Stimulated activated effector memory CD8-positive, alpha-beta T cell treated with anti-CD3 and anti-CD28 coated beads, Interleukin-12 subunit alpha, Interleukin-12 subunit beta, amount 100 ng/mL, for 72 hours (primary cell): ENCODE measurements at regions not wholly inside any gene's neighbourhood (a gene's known extent, or its start where the extent isn't known, plus 50 kb on each side); places are given as distances from the start of the nearest gene placed in this dataset.
A peak's percentile ranks its signal among the peaks of the same experiment; 100 is the strongest.

Experiments
- ATAC-seq: fragments of 150-1000 bp; cut with Tn5 transposase; 2 replicates; pipeline ENCODE4 v1.10.0; 2021
- DNase-seq, 2 donors: peaks; one replicate each; pipeline ENCODE4 v3.0.0; 2021 to 2022; ENCODE audit warnings: low spot score in 2 of 2
- H3K27ac Mint-ChIP-seq: one replicate; pipeline ENCODE4 v1.8.0; 2022; ENCODE audit warnings: mild to moderate bottlenecking, mixed read lengths
- H3K36me3 Mint-ChIP-seq: one replicate; pipeline ENCODE4 v1.8.0; 2022; ENCODE audit warnings: mild to moderate bottlenecking, mixed read lengths
- H3K4me1 Mint-ChIP-seq: one replicate; pipeline ENCODE4 v1.8.0; 2022; ENCODE audit warnings: mixed read lengths
- H3K4me3 Mint-ChIP-seq: one replicate; pipeline ENCODE4 v1.8.0; 2022; ENCODE audit warnings: mild to moderate bottlenecking, mixed read lengths
- H3K9me3 Mint-ChIP-seq: one replicate; pipeline ENCODE4 v1.8.0; 2022; ENCODE audit warnings: mixed read lengths

- no peak overlapping the region for H3K27ac Mint-ChIP-seq
- peaks cover 12% of the 10 kb centered on the region for H3K36me3 Mint-ChIP-seq
- peaks cover 96% of the 10 kb centered on the region for H3K4me1 Mint-ChIP-seq
- no peaks in the 10 kb centered on the region for H3K9me3 Mint-ChIP-seq
- peak overlapping the region; percentile 30 for H3K4me3 Mint-ChIP-seq
- ATAC-seq (peak; percentile 5), DNase-seq (no peak)
Measured at GRCh38 chr2:8309131-8309530, 372.7 kb upstream of the ID2 start.

DNA sequence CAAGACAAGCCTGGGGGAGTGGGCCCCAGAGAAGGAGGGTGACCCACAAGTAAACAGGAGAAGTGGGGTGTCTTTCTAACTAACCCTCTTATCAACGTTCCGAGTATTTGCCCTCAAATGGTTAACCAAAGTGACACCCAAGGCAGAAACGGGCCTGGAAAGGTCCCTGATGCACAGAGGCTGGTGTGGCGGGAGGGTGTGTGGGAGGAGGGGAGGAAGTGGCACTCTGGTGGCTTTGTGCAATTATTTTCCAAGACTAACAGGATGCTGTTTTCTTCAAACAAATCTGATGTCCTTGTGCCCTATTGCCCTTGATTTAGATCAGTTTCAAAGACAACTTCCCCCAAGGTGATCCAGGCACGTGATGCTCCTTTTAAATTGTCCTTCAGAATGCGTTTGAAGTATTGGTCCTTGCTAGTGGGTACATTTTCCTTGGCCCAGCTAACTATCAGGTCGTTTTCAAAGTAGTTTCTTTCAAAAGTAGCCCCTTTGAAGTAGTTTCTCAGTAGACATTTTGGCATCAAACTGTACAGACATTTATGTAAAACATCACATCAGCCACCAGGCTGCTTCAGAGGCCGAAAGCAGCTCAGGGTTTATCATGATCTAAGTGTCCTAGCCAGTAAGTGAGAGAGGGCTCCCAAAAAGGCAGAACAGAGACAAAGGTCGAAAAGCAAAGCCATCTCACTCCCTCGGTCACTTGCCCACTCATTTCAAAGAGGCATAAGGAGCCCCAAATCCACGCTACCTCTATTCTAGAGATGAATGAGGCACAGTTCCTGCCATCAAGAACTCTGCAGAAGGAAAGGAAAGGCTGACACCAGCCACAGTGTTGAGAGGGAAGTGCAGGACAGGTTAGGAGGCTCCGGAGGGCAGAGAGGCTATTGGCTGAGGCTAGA lies 371.1 kb upstream of the ID2 start:
- peak overlapping the region; percentile 53 for H3K4me3 Mint-ChIP-seq
- peaks cover 86% of the 10 kb centered on the region for H3K4me1 Mint-ChIP-seq
- H3K36me3 Mint-ChIP-seq = peaks cover 12% of the 10 kb centered on the region
- peak; percentile 72 for ATAC-seq
- DNase-seq = peak; percentile 41 to 67
- H3K27ac Mint-ChIP-seq = peak overlapping the region; percentile 83
- no peaks in the 10 kb centered on the region for H3K9me3 Mint-ChIP-seq

DNA sequence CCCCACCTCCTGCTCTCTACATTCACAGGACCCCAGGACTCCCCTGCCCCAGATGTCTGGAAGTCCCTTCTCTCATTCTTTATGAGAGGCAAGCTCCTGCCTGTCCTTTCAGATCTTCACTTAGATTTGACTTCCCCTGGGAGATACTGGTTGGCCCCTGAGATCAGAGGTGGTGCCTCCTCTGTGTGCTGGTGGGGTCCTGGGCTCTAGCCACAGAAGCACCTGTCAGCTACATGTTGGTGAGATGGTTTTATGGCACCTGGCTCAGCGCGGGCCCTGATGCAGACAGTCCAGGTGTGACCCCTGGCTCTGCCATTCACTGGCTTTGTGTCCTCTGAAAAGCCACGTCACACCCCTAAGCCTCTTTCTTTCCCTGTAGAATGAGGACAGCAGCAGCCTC lies 369.6 kb upstream of the ID2 start:
- Mint-ChIP-seq H3K9me3 (no peaks in the 10 kb centered on the region), H3K4me1 (peaks cover 84% of the 10 kb centered on the region), H3K27ac (peak overlapping the region; percentile 83), H3K4me3 (peak overlapping the region; percentile 53), H3K36me3 (peaks cover 12% of the 10 kb centered on the region)
- no peak for ATAC-seq
- no peak for DNase-seq

GRCh38 chr2:8312861-8313830 lies 368.7 kb upstream of the ID2 start:
- peak overlapping the region; percentile 83 for H3K27ac Mint-ChIP-seq
- DNase-seq = no peak
- peak; percentile 50 for ATAC-seq
- H3K4me1 Mint-ChIP-seq = peaks cover 80% of the 10 kb centered on the region
- H3K4me3 Mint-ChIP-seq = peak overlapping the region; percentile 53
- peaks cover 12% of the 10 kb centered on the region for H3K36me3 Mint-ChIP-seq
- H3K9me3 Mint-ChIP-seq = no peaks in the 10 kb centered on the region

DNA sequence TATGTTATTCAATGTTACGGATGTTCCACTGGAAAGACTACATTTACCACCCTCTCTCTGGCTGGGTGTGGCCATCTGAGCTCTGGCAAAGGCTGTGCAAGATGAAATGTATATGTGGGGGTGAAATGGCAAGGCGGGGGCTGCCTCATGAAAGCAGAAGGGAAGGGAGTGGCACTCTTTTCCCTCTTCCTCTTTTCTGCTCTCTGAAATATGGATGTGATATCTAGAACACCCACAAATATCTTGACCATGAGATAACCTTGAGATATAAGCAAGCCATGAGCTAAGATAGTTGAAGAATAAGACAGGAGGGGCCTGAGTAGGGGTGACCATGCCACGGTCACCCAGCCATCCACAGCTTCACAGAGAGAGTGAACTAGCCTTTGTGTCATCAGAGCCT lies 367.8 kb upstream of the ID2 start:
- DNase-seq (no peak), ATAC-seq (no peak)
- no peak overlapping the region for H3K4me3 Mint-ChIP-seq
- H3K9me3 Mint-ChIP-seq = no peaks in the 10 kb centered on the region
- H3K27ac Mint-ChIP-seq = peak overlapping the region; percentile 83
- peaks cover 76% of the 10 kb centered on the region for H3K4me1 Mint-ChIP-seq
- peaks cover 12% of the 10 kb centered on the region for H3K36me3 Mint-ChIP-seq

DNA sequence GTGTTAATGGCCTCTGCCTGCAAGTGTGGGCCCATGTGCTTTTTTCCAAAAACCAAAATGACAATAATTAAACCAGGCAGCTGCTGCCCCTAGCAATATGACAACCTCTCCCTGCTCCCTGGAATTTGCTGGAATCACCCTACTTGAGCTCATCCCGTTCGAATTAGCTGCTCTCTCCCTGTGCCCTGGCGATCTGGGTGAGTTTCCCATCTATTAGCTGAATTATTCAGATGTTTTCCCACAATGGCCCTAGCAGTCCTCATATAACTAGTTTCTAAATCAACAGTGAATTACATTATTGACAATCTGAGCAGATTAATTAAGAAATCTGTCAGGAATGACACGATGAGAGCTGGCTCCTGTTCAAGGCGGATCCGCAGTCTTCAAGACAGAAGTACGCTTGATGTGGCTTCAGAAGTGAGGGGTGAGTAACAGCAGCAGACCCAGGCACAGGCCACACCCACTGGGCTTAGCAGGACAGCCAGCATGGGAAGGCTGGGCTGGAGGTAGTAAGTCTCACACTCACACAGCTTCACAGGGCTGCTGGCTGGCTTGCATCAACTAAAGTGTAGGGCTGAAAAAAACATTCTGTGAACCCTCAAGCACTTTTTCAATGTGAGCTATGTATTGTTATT lies 366.2 kb upstream of the ID2 start:
- peaks cover 8% of the 10 kb centered on the region for H3K36me3 Mint-ChIP-seq
- H3K27ac Mint-ChIP-seq = peak overlapping the region; percentile 63
- DNase-seq = no peak
- H3K4me1 Mint-ChIP-seq = peaks cover 74% of the 10 kb centered on the region
- H3K9me3 Mint-ChIP-seq = no peaks in the 10 kb centered on the region
- peak overlapping the region; percentile 13 for H3K4me3 Mint-ChIP-seq
- peak; percentile 63 for ATAC-seq

- no peaks in the 10 kb centered on the region for H3K9me3 Mint-ChIP-seq
- ATAC-seq = no peak
- H3K4me3 Mint-ChIP-seq = no peak overlapping the region
- H3K4me1 Mint-ChIP-seq = peaks cover 70% of the 10 kb centered on the region
- H3K27ac Mint-ChIP-seq = no peak overlapping the region
- DNase-seq = no peak
- peaks cover 1% of the 10 kb centered on the region for H3K36me3 Mint-ChIP-seq
Measured at GRCh38 chr2:8316356-8316755, 365.5 kb upstream of the ID2 start.

DNA sequence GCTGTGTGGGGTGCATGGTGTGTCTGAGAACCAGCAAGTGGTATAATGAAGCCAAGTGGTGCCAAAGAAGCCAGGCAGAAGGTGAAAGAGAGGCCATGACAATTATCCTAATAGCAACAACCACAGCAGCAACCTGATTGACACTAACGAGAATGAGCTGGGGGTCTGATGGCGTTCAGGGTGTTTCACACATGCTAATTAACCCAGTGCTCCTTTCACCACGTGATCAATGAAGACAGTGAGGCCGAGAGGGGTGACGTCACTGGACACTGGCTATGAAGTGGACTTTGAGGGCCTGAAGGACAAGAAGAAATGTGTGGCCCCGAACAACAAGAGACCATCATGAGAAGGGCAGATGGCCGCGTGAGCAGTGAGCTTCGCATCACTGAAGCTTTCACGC lies 364.4 kb upstream of the ID2 start:
- H3K27ac Mint-ChIP-seq = peak overlapping the region; percentile 61
- ATAC-seq (no peak), DNase-seq (no peak)
- H3K4me1 Mint-ChIP-seq = peaks cover 60% of the 10 kb centered on the region
- H3K36me3 Mint-ChIP-seq = no peaks in the 10 kb centered on the region
- no peaks in the 10 kb centered on the region for H3K9me3 Mint-ChIP-seq
- H3K4me3 Mint-ChIP-seq = no peak overlapping the region

DNA sequence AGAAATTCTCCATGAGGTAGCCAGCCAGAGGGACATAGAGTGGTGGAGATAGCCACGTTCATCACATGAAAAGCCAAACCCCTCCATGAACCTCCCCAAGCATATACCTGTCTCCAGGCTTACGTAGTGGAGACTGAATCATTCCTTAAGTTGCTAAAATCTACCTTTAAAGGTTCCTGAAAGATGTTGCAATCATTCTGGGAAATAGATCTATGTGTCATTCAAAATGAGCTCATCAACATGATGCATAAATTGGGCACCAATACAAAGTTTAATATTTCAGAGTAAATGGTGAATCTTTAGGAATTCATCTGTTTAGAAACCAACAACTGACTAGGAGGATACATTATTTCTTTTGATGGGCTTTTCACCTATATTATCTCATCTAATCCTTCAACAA lies 362.6 kb upstream of the ID2 start:
- Mint-ChIP-seq H3K36me3 (no peaks in the 10 kb centered on the region), H3K4me1 (peaks cover 52% of the 10 kb centered on the region), H3K27ac (peak overlapping the region; percentile 74), H3K9me3 (no peaks in the 10 kb centered on the region), H3K4me3 (no peak overlapping the region)
- DNase-seq (no peak), ATAC-seq (peak; percentile 69)

DNA sequence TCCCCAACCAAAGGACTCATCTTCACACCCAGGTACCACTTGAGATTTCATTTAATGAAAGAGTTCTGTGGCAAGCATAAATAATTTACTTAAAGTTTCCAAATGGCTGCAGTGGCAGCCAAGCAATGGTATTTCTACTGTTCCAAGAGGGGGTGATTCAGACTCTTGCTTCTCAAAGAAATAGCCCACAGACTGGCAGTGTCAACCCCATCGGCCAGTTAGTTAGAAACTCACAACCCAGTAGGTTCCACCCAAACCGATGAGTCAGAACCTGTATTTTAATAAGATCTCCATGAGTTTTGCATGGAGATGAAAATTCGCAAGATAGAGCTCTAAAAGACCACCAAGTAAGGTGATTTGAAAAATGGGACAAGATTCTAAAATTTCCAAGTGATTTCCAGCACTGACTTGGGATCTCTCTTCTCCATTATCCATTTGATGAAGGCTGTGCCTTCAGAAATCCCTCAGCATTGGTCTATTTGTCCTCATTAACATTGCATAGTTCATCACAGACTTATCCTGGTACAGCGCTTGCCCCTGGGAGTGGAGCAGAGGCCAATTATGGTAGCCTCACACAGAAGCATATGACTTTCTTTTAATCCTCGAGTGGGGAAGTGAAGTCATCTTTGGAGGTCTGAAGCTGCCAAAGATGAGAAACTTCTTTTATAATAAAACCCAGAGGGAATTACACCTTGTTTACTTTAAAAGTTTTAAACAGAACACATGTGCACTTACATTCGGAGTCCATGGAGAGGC lies 361.4 kb upstream of the ID2 start:
- H3K4me3 Mint-ChIP-seq = no peak overlapping the region
- ATAC-seq = peak; percentile 84

DNA sequence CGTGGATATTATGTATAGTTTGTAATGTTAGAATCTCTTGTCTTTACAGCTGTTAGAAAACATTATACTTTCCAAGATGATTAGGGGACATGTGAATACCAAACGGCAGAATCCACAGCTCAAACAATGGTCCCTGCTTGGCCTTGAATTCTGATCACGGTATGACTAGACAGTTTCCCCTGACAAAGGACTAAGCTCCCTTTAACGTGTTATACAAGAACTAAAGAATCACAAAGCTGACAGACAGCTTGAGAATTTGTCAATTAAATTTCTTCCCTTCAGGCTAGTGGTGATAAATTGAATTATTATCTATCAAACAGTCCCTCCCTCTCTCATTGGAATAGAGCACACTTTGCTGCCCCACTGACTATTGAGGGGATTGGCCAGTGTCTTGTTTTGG lies 359.2 kb upstream of the ID2 start:
- no peak overlapping the region for H3K27ac Mint-ChIP-seq

More for the DNA sequence above, 361.4 kb upstream of the ID2 start:
- H3K9me3 Mint-ChIP-seq = no peaks in the 10 kb centered on the region
- peaks cover 62% of the 10 kb centered on the region for H3K4me1 Mint-ChIP-seq
- no peak for DNase-seq
- no peaks in the 10 kb centered on the region for H3K36me3 Mint-ChIP-seq
- peak overlapping the region; percentile 74 for H3K27ac Mint-ChIP-seq

DNA sequence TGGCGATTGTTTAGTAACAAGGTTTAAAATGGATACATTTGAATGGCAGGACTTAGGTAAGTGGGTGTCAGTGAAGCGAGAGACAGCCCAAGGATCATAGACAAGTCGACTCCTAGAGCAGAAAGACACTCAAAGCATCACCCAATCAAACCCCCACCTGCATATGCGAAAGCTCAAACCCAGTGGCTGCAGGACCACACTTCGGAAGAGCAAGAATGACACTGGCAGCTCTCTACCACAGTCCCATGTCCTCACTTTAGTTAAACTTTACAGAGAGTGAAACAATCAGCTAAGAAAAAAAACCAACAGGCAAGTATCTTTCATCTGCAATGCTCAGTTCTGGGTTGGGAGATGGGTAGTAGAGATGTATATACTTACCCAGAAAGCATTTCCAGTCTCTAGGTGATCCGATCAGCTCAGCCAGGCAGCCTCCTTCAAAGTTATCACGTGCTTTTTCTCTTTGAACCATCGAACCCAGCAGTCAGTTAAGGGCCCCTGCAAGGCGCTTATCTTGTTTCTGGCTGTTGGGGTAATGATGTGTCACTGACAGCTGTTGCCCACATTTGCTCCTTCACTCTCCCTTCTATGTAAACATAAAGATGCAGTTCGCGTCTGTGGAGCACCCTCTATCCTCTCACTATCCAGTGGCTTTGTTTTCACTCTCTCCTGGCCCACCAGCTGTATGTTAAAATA lies 357.5 kb upstream of the ID2 start:
- H3K9me3 Mint-ChIP-seq = no peaks in the 10 kb centered on the region
- peak overlapping the region; percentile 48 for H3K27ac Mint-ChIP-seq
- H3K4me3 Mint-ChIP-seq = no peak overlapping the region
- DNase-seq = no peak
- peaks cover 69% of the 10 kb centered on the region for H3K4me1 Mint-ChIP-seq
- ATAC-seq = peak; percentile 58
- no peaks in the 10 kb centered on the region for H3K36me3 Mint-ChIP-seq

More for the DNA sequence above, 359.2 kb upstream of the ID2 start:
- no peak for ATAC-seq
- Mint-ChIP-seq H3K4me1 (peaks cover 64% of the 10 kb centered on the region), H3K4me3 (no peak overlapping the region), H3K36me3 (no peaks in the 10 kb centered on the region), H3K9me3 (no peaks in the 10 kb centered on the region)
- DNase-seq = no peak

DNA sequence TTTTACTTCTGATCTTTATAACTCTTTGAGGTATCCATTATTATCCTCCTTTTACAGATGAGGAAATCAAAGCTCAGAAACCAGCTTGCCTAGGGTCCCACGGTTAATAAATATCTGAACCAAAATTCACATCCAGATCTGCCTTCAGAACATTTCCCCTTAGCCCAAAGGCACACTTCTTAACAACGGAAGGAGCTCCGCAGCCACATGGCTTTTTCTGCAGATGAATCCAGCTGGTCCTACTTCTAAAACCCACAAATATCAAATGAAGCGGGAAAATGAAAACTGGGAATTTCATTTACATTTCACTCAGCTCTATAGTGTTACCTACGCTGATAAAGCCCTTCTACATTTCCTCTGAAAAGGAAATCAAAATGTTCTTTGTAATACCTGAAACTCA lies 357.0 kb upstream of the ID2 start:
- Mint-ChIP-seq H3K27ac (peak overlapping the region; percentile 48), H3K9me3 (no peaks in the 10 kb centered on the region), H3K36me3 (no peaks in the 10 kb centered on the region), H3K4me1 (peaks cover 69% of the 10 kb centered on the region), H3K4me3 (no peak overlapping the region)
- ATAC-seq (no peak), DNase-seq (no peak)
